Body of pancreas (tissue), 4 donors: ENCODE measurements at regions not wholly inside any gene's neighbourhood (a gene's known extent, or its start where the extent isn't known, plus 50 kb on each side); places are given as distances from the start of the nearest gene placed in this dataset.

Experiments used
- POLR2A ChIP-seq, 3 donors: fragments of 450-650 bp; IDR thresholded peaks; one replicate each; pipeline ENCODE4 v1.6.1; 2016; ENCODE audit warnings: antibody characterized with exemption in 3 of 3, mild to moderate bottlenecking in 2 of 3
- TF ChIP-seq, protein P1 (sequence below), 7 experiments: fragments of 450-650 bp in 4 of 7; fragments of 200-600 bp in 3 of 7; sonication (generic) in 3 of 7; IDR thresholded peaks; one replicate each; pipeline ENCODE4 v1.5.1; 2016 to 2019; ENCODE audit warnings: antibody characterized with exemption in 7 of 7

DNA sequence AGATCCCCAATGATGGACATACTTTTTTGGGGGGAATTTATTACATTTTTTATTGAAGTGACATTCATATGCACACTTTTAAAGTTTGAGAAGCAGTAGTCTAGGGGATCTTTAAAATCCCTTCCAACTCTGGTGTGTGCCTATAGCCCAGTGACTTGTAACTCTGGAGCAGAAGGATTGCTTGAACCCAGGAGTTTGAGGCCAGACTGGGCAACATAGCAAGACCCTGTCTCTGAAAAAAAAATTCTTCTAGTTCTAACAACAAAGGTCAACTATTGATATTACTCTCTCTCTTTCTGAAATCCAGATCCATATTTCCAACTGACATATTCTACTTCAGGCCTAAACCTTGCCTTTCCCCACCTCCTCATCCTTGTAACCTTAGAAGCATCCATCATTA, 148.2 kb upstream of the SPRY4 start:
- TF ChIP-seq, protein P1, sequence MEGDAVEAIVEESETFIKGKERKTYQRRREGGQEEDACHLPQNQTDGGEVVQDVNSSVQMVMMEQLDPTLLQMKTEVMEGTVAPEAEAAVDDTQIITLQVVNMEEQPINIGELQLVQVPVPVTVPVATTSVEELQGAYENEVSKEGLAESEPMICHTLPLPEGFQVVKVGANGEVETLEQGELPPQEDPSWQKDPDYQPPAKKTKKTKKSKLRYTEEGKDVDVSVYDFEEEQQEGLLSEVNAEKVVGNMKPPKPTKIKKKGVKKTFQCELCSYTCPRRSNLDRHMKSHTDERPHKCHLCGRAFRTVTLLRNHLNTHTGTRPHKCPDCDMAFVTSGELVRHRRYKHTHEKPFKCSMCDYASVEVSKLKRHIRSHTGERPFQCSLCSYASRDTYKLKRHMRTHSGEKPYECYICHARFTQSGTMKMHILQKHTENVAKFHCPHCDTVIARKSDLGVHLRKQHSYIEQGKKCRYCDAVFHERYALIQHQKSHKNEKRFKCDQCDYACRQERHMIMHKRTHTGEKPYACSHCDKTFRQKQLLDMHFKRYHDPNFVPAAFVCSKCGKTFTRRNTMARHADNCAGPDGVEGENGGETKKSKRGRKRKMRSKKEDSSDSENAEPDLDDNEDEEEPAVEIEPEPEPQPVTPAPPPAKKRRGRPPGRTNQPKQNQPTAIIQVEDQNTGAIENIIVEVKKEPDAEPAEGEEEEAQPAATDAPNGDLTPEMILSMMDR (IDR thresholded peaks at IDR 0.05): no peak
- TF ChIP-seq POLR2A (IDR thresholded peaks at IDR 0.05): no peak
